ENCODE measurements at regions not wholly inside any gene's neighbourhood (a gene's known extent, or its start where the extent isn't known, plus 50 kb on each side); places are given as distances from the start of the nearest gene placed in this dataset.

GRCh38 chr7:129366-130221 is 62.8 kb upstream of the FAM20C start:
- H3K4me1 Mint-ChIP-seq (ENCODE audit: unreplicated experiment) = no peaks in the 10 kb centered on the region
- H3K27me3 Mint-ChIP-seq (ENCODE audit: unreplicated experiment) = peaks cover 4% of the 10 kb centered on the region
- H3K36me3 Mint-ChIP-seq (ENCODE audit: low read depth, unreplicated experiment) = no peaks in the 10 kb centered on the region
- DNase-seq (ENCODE audit: low spot score) = no peak
- H3K27ac Mint-ChIP-seq (ENCODE audit: unreplicated experiment) = no peak overlapping the region
- TF ChIP-seq CTCF (IDR thresholded peaks at IDR 0.05; ENCODE audit: unreplicated experiment) = no peak
- no peak overlapping the region for H3K4me3 Mint-ChIP-seq (ENCODE audit: unreplicated experiment)
- H3K9me3 Mint-ChIP-seq (ENCODE audit: unreplicated experiment) = no peaks in the 10 kb centered on the region

DNA sequence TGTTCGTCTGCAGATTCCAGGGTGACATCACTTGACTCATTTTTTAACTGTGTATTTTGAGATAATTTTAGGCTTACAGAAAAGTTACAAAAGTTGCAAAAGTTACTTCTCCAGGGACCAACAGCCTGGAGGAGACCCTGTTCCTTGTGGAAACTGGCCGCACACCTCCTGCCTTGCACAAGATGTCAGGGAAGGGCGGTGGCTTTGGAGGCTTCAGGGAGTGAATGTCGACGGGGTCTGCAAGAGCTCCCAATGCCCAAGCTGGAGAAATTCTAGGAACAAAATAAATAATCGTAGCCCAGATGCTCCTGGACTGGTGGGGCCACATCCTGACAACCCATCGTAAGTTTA is 62.2 kb upstream of the FAM20C start:
- no peak overlapping the region for H3K27ac Mint-ChIP-seq (ENCODE audit: unreplicated experiment)
- H3K27me3 Mint-ChIP-seq (ENCODE audit: unreplicated experiment) = peaks cover 7% of the 10 kb centered on the region
- H3K9me3 Mint-ChIP-seq (ENCODE audit: unreplicated experiment) = no peaks in the 10 kb centered on the region
- no peaks in the 10 kb centered on the region for H3K4me1 Mint-ChIP-seq (ENCODE audit: unreplicated experiment)
- DNase-seq (ENCODE audit: low spot score) = no peak
- no peak overlapping the region for H3K4me3 Mint-ChIP-seq (ENCODE audit: unreplicated experiment)
- no peaks in the 10 kb centered on the region for H3K36me3 Mint-ChIP-seq (ENCODE audit: low read depth, unreplicated experiment)
- no peak for TF ChIP-seq CTCF (IDR thresholded peaks at IDR 0.05; ENCODE audit: unreplicated experiment)

GRCh38 chr7:130875-131780 is 61.2 kb upstream of the FAM20C start:
- DNase-seq (ENCODE audit: low spot score) = no peak

GRCh38 chr7:131781-132482 is 60.4 kb upstream of the FAM20C start:
- no peak for TF ChIP-seq CTCF (IDR thresholded peaks at IDR 0.05; ENCODE audit: unreplicated experiment)
- H3K9me3 Mint-ChIP-seq (ENCODE audit: unreplicated experiment) = no peaks in the 10 kb centered on the region
- H3K4me1 Mint-ChIP-seq (ENCODE audit: unreplicated experiment) = no peaks in the 10 kb centered on the region
- H3K36me3 Mint-ChIP-seq (ENCODE audit: low read depth, unreplicated experiment) = no peaks in the 10 kb centered on the region
- DNase-seq (ENCODE audit: low spot score) = no peak
- no peak overlapping the region for H3K4me3 Mint-ChIP-seq (ENCODE audit: unreplicated experiment)
- H3K27me3 Mint-ChIP-seq (ENCODE audit: unreplicated experiment) = peaks cover 7% of the 10 kb centered on the region
- H3K27ac Mint-ChIP-seq (ENCODE audit: unreplicated experiment) = no peak overlapping the region

More at GRCh38 chr7:130875-131780, 61.2 kb upstream of the FAM20C start:
- H3K4me3 Mint-ChIP-seq (ENCODE audit: unreplicated experiment) = no peak overlapping the region
- no peaks in the 10 kb centered on the region for H3K4me1 Mint-ChIP-seq (ENCODE audit: unreplicated experiment)
- H3K27ac Mint-ChIP-seq (ENCODE audit: unreplicated experiment) = no peak overlapping the region
- no peaks in the 10 kb centered on the region for H3K9me3 Mint-ChIP-seq (ENCODE audit: unreplicated experiment)
- no peaks in the 10 kb centered on the region for H3K36me3 Mint-ChIP-seq (ENCODE audit: low read depth, unreplicated experiment)
- H3K27me3 Mint-ChIP-seq (ENCODE audit: unreplicated experiment) = peaks cover 7% of the 10 kb centered on the region
- TF ChIP-seq CTCF (IDR thresholded peaks at IDR 0.05; ENCODE audit: unreplicated experiment) = no peak

Data from endothelial cell (in vitro differentiated cells).